Upper lobe of right lung (tissue), 1 donor: ENCODE measurements at regions not wholly inside any gene's neighbourhood (a gene's known extent, or its start where the extent isn't known, plus 50 kb on each side); places are given as distances from the start of the nearest gene placed in this dataset.
A peak's percentile ranks its signal among the peaks of the same experiment; 100 is the strongest.
"Not testable (repeated sequence)": the region's sequence is repeated elsewhere in the genome, so short reads cannot be mapped to it uniquely, and the experiment has no call there.

Experiments used
- ATAC-seq: fragments of 200-7000 bp; cut with Tn5 transposase; one replicate; pipeline ENCODE4 v1.9.1; 2020; ENCODE audit warnings: mild to moderate bottlenecking, moderate library complexity
- DNase-seq: peaks from one replicate; pipeline ENCODE4 v3.0.0-alpha.2; 2020
- H3K27ac ChIP-seq: fragments of 200-600 bp; one replicate; pipeline ENCODE4 v1.8.0; 2022
- H3K27me3 ChIP-seq: fragments of 200-600 bp; one replicate; pipeline ENCODE4 v1.8.0; 2022; ENCODE audit warnings: mild to moderate bottlenecking
- H3K36me3 ChIP-seq: fragments of 200-600 bp; one replicate; pipeline ENCODE4 v1.8.0; 2022
- H3K4me1 ChIP-seq: fragments of 200-600 bp; one replicate; pipeline ENCODE4 v1.8.0; 2022
- H3K4me3 ChIP-seq: fragments of 200-600 bp; one replicate; pipeline ENCODE4 v1.8.0; 2022; ENCODE audit warnings: mild to moderate bottlenecking
- H3K9me3 ChIP-seq: fragments of 200-600 bp; one replicate; pipeline ENCODE4 v1.8.0; 2022
- intact Hi-C: fragments of 100-400 bp; cut with DNase I; formaldehyde crosslinking; loops from one replicate; pipeline ENCODE4 v1.11.0; 2022
- TF ChIP-seq, protein P1 (sequence below): fragments of 200-600 bp; IDR thresholded peaks from one replicate; pipeline ENCODE4 v1.8.0; 2022; ENCODE audit warnings: antibody characterized with exemption
- donor health status: DM: no; HTN: yes; CAD: no; lungs with severe emphysema.

DNA sequence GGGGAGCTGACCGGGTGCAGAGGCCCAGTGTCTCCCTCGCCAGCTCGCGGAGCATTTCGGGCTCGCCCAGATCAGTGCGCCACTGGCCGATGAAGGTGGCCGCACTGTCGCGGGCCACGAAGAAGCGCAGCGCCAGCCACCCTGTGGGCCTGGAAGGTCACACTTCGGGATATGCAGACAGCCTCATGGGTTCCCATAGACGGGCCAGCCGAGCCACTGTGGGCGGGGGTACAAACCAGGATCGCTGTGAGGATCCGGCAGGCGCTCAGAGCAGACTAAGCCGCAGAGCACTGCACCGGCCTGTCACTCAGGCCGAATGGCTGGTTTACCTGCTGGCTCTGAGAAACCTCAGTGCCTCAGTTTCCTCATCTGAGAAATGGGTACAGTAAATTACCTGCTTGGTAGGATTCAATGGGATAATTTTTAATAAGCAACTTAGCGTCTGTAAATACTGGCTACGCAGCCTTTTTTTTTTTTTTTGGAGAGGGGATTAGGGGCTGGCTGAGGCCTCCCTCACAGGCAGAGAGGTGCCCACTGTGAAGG lies 64.0 kb upstream of the IGFBPL1 start:
- TF ChIP-seq, protein P1, sequence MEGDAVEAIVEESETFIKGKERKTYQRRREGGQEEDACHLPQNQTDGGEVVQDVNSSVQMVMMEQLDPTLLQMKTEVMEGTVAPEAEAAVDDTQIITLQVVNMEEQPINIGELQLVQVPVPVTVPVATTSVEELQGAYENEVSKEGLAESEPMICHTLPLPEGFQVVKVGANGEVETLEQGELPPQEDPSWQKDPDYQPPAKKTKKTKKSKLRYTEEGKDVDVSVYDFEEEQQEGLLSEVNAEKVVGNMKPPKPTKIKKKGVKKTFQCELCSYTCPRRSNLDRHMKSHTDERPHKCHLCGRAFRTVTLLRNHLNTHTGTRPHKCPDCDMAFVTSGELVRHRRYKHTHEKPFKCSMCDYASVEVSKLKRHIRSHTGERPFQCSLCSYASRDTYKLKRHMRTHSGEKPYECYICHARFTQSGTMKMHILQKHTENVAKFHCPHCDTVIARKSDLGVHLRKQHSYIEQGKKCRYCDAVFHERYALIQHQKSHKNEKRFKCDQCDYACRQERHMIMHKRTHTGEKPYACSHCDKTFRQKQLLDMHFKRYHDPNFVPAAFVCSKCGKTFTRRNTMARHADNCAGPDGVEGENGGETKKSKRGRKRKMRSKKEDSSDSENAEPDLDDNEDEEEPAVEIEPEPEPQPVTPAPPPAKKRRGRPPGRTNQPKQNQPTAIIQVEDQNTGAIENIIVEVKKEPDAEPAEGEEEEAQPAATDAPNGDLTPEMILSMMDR = no peak

DNA sequence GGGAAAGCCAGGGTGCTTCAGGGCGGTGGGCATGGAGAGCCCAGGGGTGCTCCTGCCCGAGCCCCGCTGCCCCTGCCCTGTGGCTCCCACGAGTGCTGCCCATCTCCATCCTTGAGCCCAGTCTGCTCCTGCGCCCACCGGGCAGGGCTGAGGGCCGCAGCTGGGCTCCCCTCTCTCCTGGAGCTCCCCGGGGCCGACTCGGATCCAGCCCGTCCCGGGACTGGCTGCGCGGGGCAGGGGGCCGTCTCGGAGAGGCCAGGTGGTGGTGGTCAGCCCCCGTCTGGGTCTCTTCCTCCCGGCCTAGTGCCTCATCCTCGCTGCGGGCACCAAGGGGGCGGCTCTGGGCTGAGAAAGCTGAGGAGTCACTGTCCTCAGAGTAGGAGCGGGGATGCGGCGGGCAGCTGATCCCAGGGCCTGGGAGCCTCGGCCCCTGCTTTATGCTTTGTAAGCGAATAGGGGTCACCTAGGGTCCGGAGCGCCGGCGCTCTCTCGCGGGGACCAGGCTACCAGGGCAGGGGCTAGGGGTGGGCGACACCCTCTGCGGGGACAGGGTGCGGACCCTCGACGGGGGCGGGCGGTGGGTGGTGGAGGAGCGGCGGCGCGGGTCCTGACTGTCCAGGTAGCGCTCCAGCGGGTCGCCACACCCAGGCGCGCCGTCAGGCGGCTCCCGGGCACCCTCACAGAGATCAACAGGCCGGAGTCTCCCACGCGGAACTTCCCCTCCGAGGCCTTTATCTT lies 63.3 kb upstream of the IGFBPL1 start:
- H3K27me3 ChIP-seq, H3K27ac ChIP-seq, H3K9me3 ChIP-seq, intact Hi-C loops, H3K36me3 ChIP-seq, DNase-seq, H3K4me1 ChIP-seq, H3K4me3 ChIP-seq: not testable (repeated sequence)
- peak; percentile 29 for ATAC-seq

More for the DNA sequence above, 64.0 kb upstream of the IGFBPL1 start:
- Histone ChIP-seq H3K27me3 (peaks cover 10% of the 10 kb centered on the region), H3K4me3 (no peak overlapping the region), H3K27ac (no peak overlapping the region), H3K36me3 (no peaks in the 10 kb centered on the region), H3K4me1 (no peaks in the 10 kb centered on the region), H3K9me3 (no peaks in the 10 kb centered on the region)
- ATAC-seq (peak; percentile 11), DNase-seq (no peak)
- intact Hi-C loops = no loop called here

DNA sequence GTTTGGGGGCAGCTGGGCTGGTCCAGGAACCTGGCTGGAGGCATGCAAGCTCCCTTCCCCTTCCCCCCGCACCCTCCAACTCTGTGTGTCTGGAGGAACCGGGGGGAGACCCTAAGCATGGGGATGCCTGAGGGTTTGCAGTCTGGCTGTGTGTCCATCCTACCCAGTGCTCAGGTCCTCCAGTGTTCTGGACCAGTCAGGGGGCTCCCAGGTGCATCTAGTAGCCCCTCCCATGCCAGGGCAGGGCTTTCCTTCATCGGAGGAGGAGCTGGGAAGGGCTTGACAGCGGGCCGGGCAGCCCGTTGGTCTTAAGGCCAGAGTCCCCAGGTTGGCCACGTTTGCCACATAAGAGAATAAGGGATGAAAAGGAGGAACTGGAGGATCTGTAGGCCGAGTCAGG lies 62.6 kb upstream of the IGFBPL1 start:
- intact Hi-C loops = no loop called here
- Histone ChIP-seq H3K4me3 (no peak overlapping the region), H3K9me3 (no peaks in the 10 kb centered on the region), H3K36me3 (no peaks in the 10 kb centered on the region), H3K27me3 (peaks cover 10% of the 10 kb centered on the region), H3K27ac (no peak overlapping the region), H3K4me1 (no peaks in the 10 kb centered on the region)
- DNase-seq (no peak), ATAC-seq (no peak)
- TF ChIP-seq, protein P1 = no peak

DNA sequence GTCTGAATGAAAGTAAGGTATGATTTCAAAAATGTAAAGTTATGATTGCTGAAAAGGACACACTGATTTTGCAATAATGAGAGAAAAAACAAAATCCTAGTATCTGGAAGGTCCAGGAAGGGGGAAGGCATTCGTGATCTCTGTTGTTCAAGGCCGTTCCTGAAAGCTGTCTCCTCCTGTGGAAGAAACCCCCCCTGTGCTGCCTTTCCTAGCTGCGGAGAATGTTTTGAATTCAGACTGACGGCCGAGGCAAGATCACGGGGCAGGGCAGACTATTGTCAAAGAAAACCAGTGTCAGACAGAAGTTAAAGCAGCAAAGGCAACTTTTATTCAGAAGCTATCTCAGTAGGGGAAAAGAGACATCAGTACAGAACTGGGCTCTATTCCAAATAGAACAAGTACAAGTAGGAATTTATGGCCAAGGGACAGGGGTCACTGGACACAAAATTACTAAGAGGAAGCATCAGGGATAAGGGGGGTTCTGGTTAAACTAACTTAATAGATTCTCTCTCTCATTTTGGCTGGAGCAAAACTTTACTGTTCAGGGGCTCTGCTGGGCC lies 61.9 kb upstream of the IGFBPL1 start:
- Histone ChIP-seq H3K9me3 (no peaks in the 10 kb centered on the region), H3K27ac (no peak overlapping the region), H3K4me1 (no peaks in the 10 kb centered on the region), H3K27me3 (peaks cover 10% of the 10 kb centered on the region), H3K4me3 (no peak overlapping the region), H3K36me3 (no peaks in the 10 kb centered on the region)
- ATAC-seq = no peak
- TF ChIP-seq, protein P1 = no peak
- no peak for DNase-seq
- intact Hi-C loops = no loop called here

DNA sequence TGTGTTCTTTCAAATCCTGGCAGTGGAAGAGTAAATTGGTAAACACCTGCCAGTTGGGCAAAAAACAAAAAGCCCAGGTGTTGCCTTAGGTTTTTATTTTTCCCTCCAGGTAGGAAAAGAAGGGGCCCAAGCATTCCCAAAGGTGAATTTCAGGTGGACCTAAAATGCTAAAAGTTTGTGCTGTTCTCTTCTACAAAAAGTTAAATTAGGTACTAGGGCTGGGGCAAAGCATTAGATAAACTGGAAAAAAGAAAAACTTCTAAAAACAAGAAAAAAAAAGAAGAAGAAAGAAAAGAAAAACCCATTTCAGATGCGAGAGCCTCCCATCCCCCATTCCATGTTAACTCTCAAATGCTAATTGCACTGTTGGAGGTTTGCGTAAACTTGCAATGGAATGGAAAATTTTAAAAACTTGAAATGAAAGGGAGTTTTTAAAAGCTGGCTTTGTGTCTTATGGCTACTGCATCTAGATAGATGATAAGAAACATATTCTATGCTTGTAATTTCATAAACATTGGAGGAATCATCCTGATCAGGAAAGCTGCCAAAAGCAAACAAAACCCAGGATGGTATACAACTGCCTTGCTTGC lies 59.9 kb upstream of the IGFBPL1 start:
- H3K4me1 ChIP-seq, ATAC-seq, H3K27ac ChIP-seq, H3K9me3 ChIP-seq, intact Hi-C loops, DNase-seq, H3K4me3 ChIP-seq, H3K27me3 ChIP-seq, H3K36me3 ChIP-seq: not testable (repeated sequence)

DNA sequence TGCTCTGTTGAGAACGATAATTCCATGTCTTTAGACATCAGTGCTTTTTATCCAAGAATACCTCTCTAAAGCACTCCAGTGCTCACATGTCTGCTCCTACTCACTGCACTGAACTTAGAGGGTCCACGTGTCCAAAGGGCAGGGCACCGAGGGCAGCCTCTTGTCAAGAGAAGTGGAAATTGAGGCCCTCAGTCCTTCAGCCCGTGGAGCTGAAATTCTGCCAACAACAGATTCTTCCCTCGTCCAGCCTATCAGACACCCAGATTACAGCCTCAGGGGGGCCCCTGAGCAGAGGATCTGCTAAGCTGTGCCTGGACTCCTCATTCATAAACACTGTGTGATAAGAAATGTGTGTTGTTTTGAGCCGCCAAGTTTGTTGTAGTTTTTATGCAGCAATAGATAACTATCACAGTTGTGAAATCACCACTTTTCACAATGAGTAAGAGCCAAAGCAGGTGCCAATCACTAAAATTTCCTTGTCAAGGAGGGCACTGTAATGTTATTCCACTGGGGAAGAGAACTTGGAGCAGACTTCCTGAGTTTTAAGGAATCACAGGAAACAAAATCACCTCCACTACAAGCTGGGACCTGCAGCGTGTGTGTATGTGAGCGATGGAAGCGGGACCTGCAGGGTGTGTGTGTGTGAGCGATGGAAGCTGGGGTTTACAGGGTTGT lies 58.8 kb upstream of the IGFBPL1 start:
- Histone ChIP-seq H3K4me1 (no peaks in the 10 kb centered on the region), H3K4me3 (no peak overlapping the region), H3K27me3 (peaks cover 10% of the 10 kb centered on the region), H3K36me3 (no peaks in the 10 kb centered on the region), H3K9me3 (no peaks in the 10 kb centered on the region), H3K27ac (no peak overlapping the region)
- DNase-seq (no peak), ATAC-seq (peak; percentile 50)
- intact Hi-C loops = no loop called here
- TF ChIP-seq, protein P1 = no peak
